Hepatocyte (in vitro differentiated cells): ENCODE measurements at regions not wholly inside any gene's neighbourhood (a gene's known extent, or its start where the extent isn't known, plus 50 kb on each side); places are given as distances from the start of the nearest gene placed in this dataset.

Experiments used
- CTCF ChIP-seq: fragments of 200-600 bp; sonication (generic); IDR thresholded peaks from 2 replicates; pipeline ENCODE4 v1.5.1; 2016; ENCODE audit warnings: antibody characterized with exemption, mild to moderate bottlenecking; ENCODE audit not compliant: poor library complexity
- EZH2phosphoT487 ChIP-seq: fragments of 200-600 bp; sonication (generic); IDR thresholded peaks from one replicate; pipeline ENCODE4 v1.6.1; 2018; ENCODE audit warnings: antibody characterized with exemption, mild to moderate bottlenecking, low read depth, moderate library complexity; ENCODE audit not compliant: unreplicated experiment, severe bottlenecking

GRCh38 chr4:13681570-13681969 lies 54.0 kb upstream of the BOD1L1 start:
- TF ChIP-seq EZH2phosphoT487 (no peak), CTCF (no peak)
